GM12878 (cell line): ENCODE measurements at regions not wholly inside any gene's neighbourhood (a gene's known extent, or its start where the extent isn't known, plus 50 kb on each side); places are given as distances from the start of the nearest gene placed in this dataset.

Experiments used
- ATAC-seq: fragments of 200-7000 bp; cut with Tn5 transposase; 3 replicates; pipeline ENCODE4 v1.9.1; 2020; ENCODE audit warnings: mild to moderate bottlenecking, moderate library complexity
- BruUV-seq: library from RNA; stranded (reverse); fragments of 400-500 nt; replicated peaks from 2 replicates; lab custom pipeline; 2021; lab: Mats Ljungman, UMichigan
- CTCF ChIA-PET: fragments of 300-600 bp; sonication (Branson Sonifier 250); formaldehyde crosslinking; extraction: SDS; loops from one replicate; lab custom pipeline; 2021; ENCODE audit warnings: inconsistent platforms; lab: Yijun Ruan, JAX
- POLR2A ChIA-PET: fragments of 350-600 bp; formaldehyde crosslinking; extraction: SDS; loops from one replicate; lab custom pipeline; 2021; ENCODE audit warnings: inconsistent platforms; lab: Charles Lee
- RAD21 ChIA-PET: fragments of 300-600 bp; sonication (Branson Sonifier 250); formaldehyde crosslinking; loops from one replicate; lab custom pipeline; 2023; ENCODE audit warnings: antibody characterized with exemption; ENCODE audit not compliant: unreplicated experiment; lab: Charles Lee
- SMC1A ChIA-PET: fragments of 300-600 bp; sonication (Branson Sonifier 250); formaldehyde crosslinking; loops from one replicate; lab custom pipeline; 2023; ENCODE audit not compliant: unreplicated experiment, uncharacterized antibody; lab: Charles Lee
- DNase-seq: peaks from one replicate; pipeline ENCODE4 v3.0.0-alpha.2; 2011; ENCODE audit warnings: low read depth, low spot score
- FAIRE-seq: peaks from 3 replicates; lab custom pipeline; 2011; peaks lifted over from hg19 to GRCh38; lab: Jason Lieb, UNC
- H2AFZ ChIP-seq: 2 replicates; pipeline ENCODE4 v1.6.0; 2011; ENCODE audit warnings: low read depth, low read length, control low read depth; ENCODE audit not compliant: control insufficient read depth
- H3K27ac ChIP-seq: 2 replicates; pipeline ENCODE4 v1.5.1; 2011; ENCODE audit warnings: control low read depth; ENCODE audit not compliant: control insufficient read depth, insufficient read depth
- H3K27me3 ChIP-seq, 2 experiments: replicated peaks in 1 of 2; 2 replicates each; pipeline versions ENCODE4 v1.6.0 to v1.6.1; 2011; ENCODE audit warnings: low read length in 1 of 2; ENCODE audit not compliant: control insufficient read depth in 2 of 2, insufficient read depth in 2 of 2
- H3K36me3 ChIP-seq, 2 experiments: 2 replicates each; pipeline ENCODE4 v1.5.1; 2011; ENCODE audit warnings: low read length in 1 of 2; ENCODE audit not compliant: control insufficient read depth in 2 of 2, insufficient read depth in 2 of 2
- H3K4me1 ChIP-seq: 2 replicates; pipeline ENCODE4 v1.6.1; 2011; ENCODE audit warnings: mild to moderate bottlenecking, low read length, moderate library complexity, mixed read lengths; ENCODE audit not compliant: control insufficient read depth, insufficient read depth
- H3K4me2 ChIP-seq: 2 replicates; pipeline ENCODE4 v1.6.0; 2011; ENCODE audit warnings: control low read depth; ENCODE audit not compliant: control insufficient read depth, insufficient read depth
- H3K4me3 ChIP-seq: fragments of 200-600 bp; sonication (generic); 2 replicates; pipeline ENCODE4 v1.5.1; 2016
- H3K79me2 ChIP-seq: 2 replicates; pipeline ENCODE4 v1.6.0; 2011; ENCODE audit warnings: low read length; ENCODE audit not compliant: control insufficient read depth, insufficient read depth
- H3K9ac ChIP-seq: 2 replicates; pipeline ENCODE4 v1.8.0; 2011; ENCODE audit warnings: low read length, control low read depth, mixed read lengths; ENCODE audit not compliant: control insufficient read depth, insufficient read depth
- H3K9me3 ChIP-seq: replicated peaks from 3 replicates; pipeline ENCODE4 v1.5.1; 2011; ENCODE audit warnings: mild to moderate bottlenecking, low read length; ENCODE audit not compliant: control insufficient read depth, insufficient read depth
- H4K20me1 ChIP-seq: 2 replicates; pipeline ENCODE4 v1.6.0; 2011; ENCODE audit not compliant: control insufficient read depth, insufficient read depth
- BCLAF1 ChIP-seq: fragments of 450-650 bp; IDR thresholded peaks from 2 replicates; pipeline ENCODE4 v1.6.1; 2017; ENCODE audit warnings: antibody characterized with exemption, mild to moderate bottlenecking, moderate library complexity
- BRCA1 ChIP-seq: IDR thresholded peaks from 2 replicates; pipeline ENCODE4 v1.6.1; 2011; ENCODE audit warnings: low read depth, low read length, improper control_type of control experiment
- CBFB ChIP-seq: IDR thresholded peaks from 2 replicates; pipeline ENCODE4 v1.6.1; 2016; ENCODE audit warnings: antibody characterized with exemption, low read depth
- E2F4 ChIP-seq: IDR thresholded peaks from 2 replicates; pipeline ENCODE4 v1.6.1; 2012; ENCODE audit warnings: low read depth, low read length, improper control_type of control experiment
- EED ChIP-seq: sonication (generic); IDR thresholded peaks from 2 replicates; pipeline ENCODE4 v1.6.1; 2016; ENCODE audit warnings: antibody characterized with exemption, low read depth
- ELK1 ChIP-seq: IDR thresholded peaks from 2 replicates; pipeline ENCODE4 v1.6.1; 2012; ENCODE audit warnings: low read depth, low read length, improper control_type of control experiment
- EZH2 ChIP-seq: IDR thresholded peaks from 2 replicates; pipeline ENCODE4 v1.6.1; 2012; ENCODE audit warnings: low read depth, mild to moderate bottlenecking, control low read depth, inconsistent platforms, low read length, borderline replicate concordance; ENCODE audit not compliant: control insufficient read depth
- GATAD2B ChIP-seq: fragments of 450-650 bp; conservative IDR thresholded peaks from 2 replicates; pipeline ENCODE4 v1.6.1; 2017; ENCODE audit warnings: low read depth, mild to moderate bottlenecking, moderate library complexity
- KAT2A ChIP-seq: conservative IDR thresholded peaks from 2 replicates; pipeline ENCODE4 v1.6.1; 2011; ENCODE audit warnings: low read depth, low read length; ENCODE audit not compliant: control insufficient read depth
- PAX8 ChIP-seq: fragments of 450-650 bp; IDR thresholded peaks from 2 replicates; pipeline ENCODE4 v1.6.1; 2017; ENCODE audit warnings: mild to moderate bottlenecking, moderate library complexity
- POLR2A ChIP-seq: IDR thresholded peaks from 2 replicates; pipeline ENCODE4 v1.6.1; 2011; ENCODE audit warnings: low read depth, mild to moderate bottlenecking, low read length
- PRDM15 ChIP-seq: fragments of 450-650 bp; formaldehyde crosslinking; IDR thresholded peaks from 2 replicates; pipeline ENCODE4 v1.4.0; 2020; ENCODE audit warnings: mild to moderate bottlenecking, moderate library complexity
- SP1 ChIP-seq: IDR thresholded peaks from one replicate; pipeline ENCODE4 v1.6.1; 2011; ENCODE audit warnings: low read depth, low read length
- ZBED1 ChIP-seq: IDR thresholded peaks from 2 replicates; pipeline ENCODE4 v1.6.1; 2016; ENCODE audit warnings: borderline replicate concordance
- WGBS: methylation state at CpG from one replicate; pipeline ENCODE4 v1.1.6; 2016; ENCODE audit warnings: low lambda C conversion rate; ENCODE audit not compliant: insufficient replicate concordance, insufficient coverage; ENCODE audit errors: missing lambda C conversion rate; 5-methylcytosine and 5-hydroxymethylcytosine counted together
- in situ Hi-C: fragments of 300-500 bp; cut with MboI; formaldehyde crosslinking; loops from 9 replicates; pipeline ENCODE4 v1.14.3; 2018; ENCODE audit warnings: mixed read lengths
- intact Hi-C: fragments of 100-400 bp; cut with micrococcal nuclease; formaldehyde crosslinking; loops from one replicate; pipeline ENCODE4 v1.14.2; 2022; ENCODE audit not compliant: unreplicated experiment

GRCh38 chr13:21974741-21975140, 303.9 kb downstream of the FGF9 start (continued):
- TF ChIP-seq BRCA1: no peak

GRCh38 chr13:21976159-21976558, 305.3 kb downstream of the FGF9 start:
- H4K20me1 ChIP-seq: no peaks in the 10 kb centered on the region
- H3K4me2 ChIP-seq: no peak overlapping the region
- ATAC-seq: no peak
- no peak for DNase-seq
- ChIA-PET POLR2A (no interaction called here), CTCF (no interaction called here), RAD21 (no interaction called here), SMC1A (no interaction called here)
- no peak overlapping the region for H2AFZ ChIP-seq
- in situ Hi-C loops (no loop called here), intact Hi-C loops (no loop called here)
- H3K4me1 ChIP-seq: no peaks in the 10 kb centered on the region
- no peaks in the 10 kb centered on the region; a peak in 1 of 4 replicates for H3K27me3 ChIP-seq
- BruUV-seq: no TSS peak
- no peaks in the 10 kb centered on the region for H3K79me2 ChIP-seq
- no peak overlapping the region for H3K9ac ChIP-seq
- FAIRE-seq: no peak
- H3K27ac ChIP-seq: no peak overlapping the region
- H3K4me3 ChIP-seq: no peak overlapping the region
- no peaks in the 10 kb centered on the region for H3K9me3 ChIP-seq
- H3K36me3 ChIP-seq: no peaks in the 10 kb centered on the region
- WGBS: 60% methylated on average over 10 of the region's 10 CpGs
- TF ChIP-seq CBFB (no peak), KAT2A (no peak), EZH2 (no peak), SP1 (no peak), ZBED1 (no peak), GATAD2B (no peak), EED (no peak), BRCA1 (no peak), E2F4 (no peak), ELK1 (no peak), BCLAF1 (no peak), PAX8 (no peak), POLR2A (no peak), PRDM15 (CRISPR knock-in tag) (no peak)
